Left lung (tissue), 4 donors: ENCODE measurements at regions not wholly inside any gene's neighbourhood (a gene's known extent, or its start where the extent isn't known, plus 50 kb on each side); places are given as distances from the start of the nearest gene placed in this dataset.

Experiments
- ATAC-seq: fragments of 200-7000 bp; cut with Tn5 transposase; one replicate; pipeline ENCODE4 v1.9.1; 2020; ENCODE audit warnings: moderate library complexity
- DNase-seq, 4 donors: peaks; one replicate each; pipeline ENCODE4 v3.0.0-alpha.2; 2013 to 2020
- H3K27ac ChIP-seq, 2 donors: fragments of 200-600 bp; sonication (generic) in 1 of 2; one replicate each; pipeline versions ENCODE4 v1.5.0 to v1.8.0; 2020 to 2021
- H3K27me3 ChIP-seq, 2 donors: fragments of 200-600 bp; sonication (generic) in 1 of 2; one replicate each; pipeline versions ENCODE4 v1.5.0 to v1.8.0; 2020 to 2021
- H3K36me3 ChIP-seq, 2 donors: fragments of 200-600 bp; sonication (generic) in 1 of 2; one replicate each; pipeline versions ENCODE4 v1.5.0 to v1.8.0; 2020 to 2021
- H3K4me1 ChIP-seq, 2 donors: fragments of 200-600 bp; one replicate each; pipeline ENCODE4 v1.8.0; 2021
- H3K4me3 ChIP-seq, 2 donors: fragments of 200-600 bp; sonication (generic) in 1 of 2; one replicate each; pipeline versions ENCODE4 v1.5.0 to v1.8.0; 2020 to 2021; ENCODE audit warnings: mild to moderate bottlenecking in 1 of 2
- H3K9me3 ChIP-seq, 2 donors: fragments of 200-600 bp; sonication (generic) in 1 of 2; one replicate each; pipeline versions ENCODE4 v1.5.0 to v1.8.0; 2020 to 2021
- CTCF ChIP-seq, 2 donors: fragments of 200-600 bp; sonication (generic) in 1 of 2; IDR thresholded peaks; one replicate each; pipeline versions ENCODE4 v1.5.0 to v1.8.0; 2021; ENCODE audit warnings: antibody characterized with exemption in 2 of 2
- intact Hi-C, 2 donors: fragments of 100-400 bp; cut with DNase I; formaldehyde crosslinking; loops; one replicate each; pipeline versions ENCODE4 v1.11.2 to v1.14.2; 2022
- donor health status: DM: no; HTN: yes; CAD: no.
- donor health status: DM: no; HTN: no; CAD: no.

GRCh38 chr20:51305316-51306052, 237.0 kb downstream of the NFATC2 start:
- no peak overlapping the region for H3K27ac ChIP-seq
- no peak for TF ChIP-seq CTCF (IDR thresholded peaks at IDR 0.05)
- peaks cover 0 to 8% of the 10 kb centered on the region in 2 donors for H3K9me3 ChIP-seq
- H3K36me3 ChIP-seq, result no peaks in the 10 kb centered on the region
- no peaks in the 10 kb centered on the region for H3K4me1 ChIP-seq
- no peak overlapping the region for H3K4me3 ChIP-seq
- peaks cover 0 to 17% of the 10 kb centered on the region in 2 donors for H3K27me3 ChIP-seq
- intact Hi-C loops, result loop anchor here in 1 of 2 donors (5.0 kb wide), 1 partner anchor 313 kb away; no protein-coding TSS in a partner anchor
- DNase-seq, result no peak
- ATAC-seq, result no peak

DNA sequence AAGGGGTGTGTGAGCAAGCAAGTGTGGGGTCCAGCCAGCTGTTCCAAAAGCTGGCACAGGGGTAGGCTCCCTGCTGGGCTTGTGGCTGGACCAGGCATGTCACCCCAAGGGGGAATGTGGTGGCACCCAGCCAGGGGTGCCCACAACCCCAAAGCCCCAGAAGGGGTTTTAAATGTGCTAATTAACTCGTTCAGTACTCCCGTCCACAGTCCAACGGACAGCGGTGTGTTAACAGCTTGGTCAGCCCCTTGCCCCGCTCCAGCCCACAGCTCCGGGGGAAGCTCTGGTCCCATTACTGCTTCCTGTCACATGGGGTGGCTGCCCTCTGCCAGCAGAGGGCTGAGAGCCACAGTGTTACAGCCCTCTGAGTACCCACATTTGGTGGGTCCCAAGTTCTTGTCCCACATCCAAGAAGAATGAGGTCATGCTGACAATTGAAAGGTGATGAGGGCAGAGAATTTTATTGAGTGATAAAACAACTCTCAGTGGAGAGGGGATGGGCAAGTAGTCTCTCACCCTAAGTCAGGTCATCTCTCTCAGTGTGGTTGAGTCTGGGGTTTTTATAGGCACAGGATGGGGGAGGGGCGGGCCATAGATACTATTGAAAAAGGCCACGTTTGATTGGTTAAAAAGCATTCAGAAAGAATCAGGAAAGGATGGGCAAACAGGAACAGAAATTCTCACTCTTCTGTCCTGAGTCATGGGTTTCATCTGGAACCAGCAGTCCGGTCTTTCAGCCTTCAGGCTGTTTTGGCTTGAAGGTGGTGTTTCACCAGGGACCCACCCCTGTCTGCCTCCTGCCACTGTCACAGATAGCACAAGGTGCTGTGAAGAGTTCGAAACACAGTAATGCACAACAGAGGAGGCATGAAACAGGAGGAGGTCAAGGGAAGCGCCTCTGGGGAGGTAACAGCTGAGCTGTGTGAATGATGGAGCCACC, 238.5 kb downstream of the NFATC2 start:
- Histone ChIP-seq H3K36me3 (no peaks in the 10 kb centered on the region), H3K4me3 (no peak overlapping the region), H3K27me3 (peaks cover 0 to 10% of the 10 kb centered on the region in 2 donors), H3K9me3 (peaks cover 0 to 14% of the 10 kb centered on the region in 2 donors), H3K4me1 (no peaks in the 10 kb centered on the region), H3K27ac (no peak overlapping the region)
- no peak for TF ChIP-seq CTCF (IDR thresholded peaks at IDR 0.05)
- intact Hi-C loops, result no loop called here
- no peak for DNase-seq
- no peak for ATAC-seq

DNA sequence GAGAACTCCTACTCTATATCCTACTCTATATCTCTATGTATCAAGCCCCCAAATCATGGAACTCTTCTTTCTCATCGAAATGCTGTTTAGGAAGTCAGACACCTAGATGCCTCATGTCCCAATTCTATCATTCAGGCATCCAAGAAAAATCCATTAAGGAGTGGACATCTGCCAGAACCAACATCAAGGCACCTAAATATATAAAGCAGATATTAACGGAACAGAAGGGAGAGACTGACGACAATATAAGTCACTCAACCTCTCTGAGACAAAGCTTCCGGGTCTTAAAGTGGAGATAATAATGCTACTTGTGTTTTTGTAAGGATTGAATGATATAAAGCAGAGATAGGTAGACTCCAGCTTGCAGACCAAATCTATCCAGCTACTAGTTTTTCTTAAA, 241.5 kb downstream of the NFATC2 start:
- H3K36me3 ChIP-seq, result no peaks in the 10 kb centered on the region
- no peak overlapping the region for H3K27ac ChIP-seq
- intact Hi-C loops, result no loop called here
- H3K27me3 ChIP-seq, result no peaks in the 10 kb centered on the region
- TF ChIP-seq CTCF (IDR thresholded peaks at IDR 0.05), result no peak
- H3K4me1 ChIP-seq, result no peaks in the 10 kb centered on the region
- DNase-seq, result no peak
- no peak for ATAC-seq
- no peak overlapping the region for H3K4me3 ChIP-seq
- peaks cover 0 to 14% of the 10 kb centered on the region in 2 donors for H3K9me3 ChIP-seq

DNA sequence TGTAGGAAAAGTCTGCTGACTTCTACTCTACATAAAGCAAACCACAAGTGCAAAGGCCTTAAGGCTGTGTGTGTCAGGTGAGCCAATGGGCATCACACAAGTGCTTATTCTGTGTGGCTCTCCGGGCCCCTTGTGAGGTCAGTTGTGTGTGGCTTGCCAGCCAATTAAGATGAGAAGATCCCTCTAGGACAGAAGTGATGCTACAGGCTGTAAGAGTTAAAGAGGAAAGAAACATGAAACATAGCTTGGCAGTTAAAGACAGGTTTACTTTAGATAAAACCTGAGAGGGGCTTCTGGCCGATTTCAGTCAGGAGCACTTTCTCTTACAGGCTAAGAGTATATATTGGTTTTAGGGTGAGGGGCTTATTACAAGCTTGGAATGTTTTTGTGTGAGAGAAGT, 242.4 kb downstream of the NFATC2 start:
- no peak for DNase-seq
- no peak overlapping the region for H3K27ac ChIP-seq
- H3K27me3 ChIP-seq, result no peaks in the 10 kb centered on the region
- H3K9me3 ChIP-seq, result peaks cover 0 to 14% of the 10 kb centered on the region in 2 donors
- TF ChIP-seq CTCF (IDR thresholded peaks at IDR 0.05), result no peak
- H3K36me3 ChIP-seq, result no peaks in the 10 kb centered on the region
- no peaks in the 10 kb centered on the region for H3K4me1 ChIP-seq
- no peak for ATAC-seq
- intact Hi-C loops, result no loop called here
- H3K4me3 ChIP-seq, result no peak overlapping the region

DNA sequence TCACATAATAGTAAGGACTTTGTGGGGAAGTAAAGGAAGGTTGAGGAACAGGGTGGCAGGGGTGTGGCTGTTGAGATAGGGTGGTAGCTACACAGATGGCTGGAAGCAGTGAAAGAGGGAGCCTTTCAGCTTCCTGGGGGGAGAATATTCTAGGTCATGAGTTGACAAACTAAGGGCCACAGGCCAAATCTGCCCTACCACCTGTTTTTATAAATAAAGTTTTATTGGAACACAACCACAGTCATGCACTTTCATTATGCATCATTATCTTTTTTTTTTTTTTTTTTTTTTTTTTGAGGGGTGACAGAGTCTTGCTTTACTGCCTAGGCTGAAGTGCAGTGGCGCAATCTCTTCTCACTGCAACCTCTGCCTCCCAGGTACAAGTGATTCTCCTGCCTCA, 243.1 kb downstream of the NFATC2 start:
- no peaks in the 10 kb centered on the region for H3K27me3 ChIP-seq
- no peak overlapping the region for H3K4me3 ChIP-seq
- no peaks in the 10 kb centered on the region for H3K36me3 ChIP-seq
- H3K4me1 ChIP-seq, result no peaks in the 10 kb centered on the region
- peaks cover 0 to 14% of the 10 kb centered on the region in 2 donors for H3K9me3 ChIP-seq
- TF ChIP-seq CTCF (IDR thresholded peaks at IDR 0.05), result no peak
- DNase-seq (no peak), ATAC-seq (no peak)
- intact Hi-C loops, result loop anchor here in 1 of 2 donors (5.0 kb wide), 1 partner anchor 302 kb away; no protein-coding TSS in a partner anchor
- no peak overlapping the region for H3K27ac ChIP-seq
